ENCODE measurements at regions not wholly inside any gene's neighbourhood (a gene's known extent, or its start where the extent isn't known, plus 50 kb on each side); places are given as distances from the start of the nearest gene placed in this dataset.
"Not testable (repeated sequence)": the region's sequence is repeated elsewhere in the genome, so short reads cannot be mapped to it uniquely, and the experiment has no call there.

DNA sequence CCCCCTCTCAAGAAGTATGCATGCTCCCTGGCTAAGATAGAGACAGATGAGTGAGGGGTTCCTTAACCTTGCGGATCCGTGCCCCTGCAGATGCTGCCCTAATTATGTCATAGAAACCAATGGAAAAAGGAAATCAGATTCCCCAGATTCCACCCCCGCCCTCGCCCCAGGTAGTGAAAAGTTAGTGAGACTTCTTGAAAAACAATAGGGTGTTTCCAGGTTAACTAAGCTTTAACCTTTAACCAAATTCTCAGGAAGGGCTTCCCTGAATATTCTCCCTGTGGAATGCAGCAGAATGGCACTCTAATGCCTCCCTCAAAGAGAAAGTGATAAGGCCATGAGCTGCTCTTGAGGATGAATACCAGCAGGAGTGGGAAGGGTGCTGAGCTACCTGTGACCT is 116.0 kb upstream of the RANBP3L start:
- H3K36me3 ChIP-seq (ENCODE audit: control insufficient read depth, insufficient read depth, low read length), result no peaks in the 10 kb centered on the region
- H3K4me3 ChIP-seq (ENCODE audit: low read depth, low read length), result no peak overlapping the region
- peaks cover 10% of the 10 kb centered on the region for H3K27me3 ChIP-seq (ENCODE audit: control insufficient read depth, insufficient read depth, low read length)
- ChIA-PET CTCF (interaction anchor here (1.3 to 11.6 kb wide), 5 partner anchors 11 to 283 kb away, joined by 3 to 267 read pairs (median 5); no protein-coding TSS in a partner anchor), POLR2A (no interaction called here)
- TF ChIP-seq, protein P1, sequence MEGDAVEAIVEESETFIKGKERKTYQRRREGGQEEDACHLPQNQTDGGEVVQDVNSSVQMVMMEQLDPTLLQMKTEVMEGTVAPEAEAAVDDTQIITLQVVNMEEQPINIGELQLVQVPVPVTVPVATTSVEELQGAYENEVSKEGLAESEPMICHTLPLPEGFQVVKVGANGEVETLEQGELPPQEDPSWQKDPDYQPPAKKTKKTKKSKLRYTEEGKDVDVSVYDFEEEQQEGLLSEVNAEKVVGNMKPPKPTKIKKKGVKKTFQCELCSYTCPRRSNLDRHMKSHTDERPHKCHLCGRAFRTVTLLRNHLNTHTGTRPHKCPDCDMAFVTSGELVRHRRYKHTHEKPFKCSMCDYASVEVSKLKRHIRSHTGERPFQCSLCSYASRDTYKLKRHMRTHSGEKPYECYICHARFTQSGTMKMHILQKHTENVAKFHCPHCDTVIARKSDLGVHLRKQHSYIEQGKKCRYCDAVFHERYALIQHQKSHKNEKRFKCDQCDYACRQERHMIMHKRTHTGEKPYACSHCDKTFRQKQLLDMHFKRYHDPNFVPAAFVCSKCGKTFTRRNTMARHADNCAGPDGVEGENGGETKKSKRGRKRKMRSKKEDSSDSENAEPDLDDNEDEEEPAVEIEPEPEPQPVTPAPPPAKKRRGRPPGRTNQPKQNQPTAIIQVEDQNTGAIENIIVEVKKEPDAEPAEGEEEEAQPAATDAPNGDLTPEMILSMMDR (IDR thresholded peaks at IDR 0.05; ENCODE audit: insufficient read depth, low read depth, low read length), result no peak
- no peak for DNase-seq (ENCODE audit: low read depth)

DNA sequence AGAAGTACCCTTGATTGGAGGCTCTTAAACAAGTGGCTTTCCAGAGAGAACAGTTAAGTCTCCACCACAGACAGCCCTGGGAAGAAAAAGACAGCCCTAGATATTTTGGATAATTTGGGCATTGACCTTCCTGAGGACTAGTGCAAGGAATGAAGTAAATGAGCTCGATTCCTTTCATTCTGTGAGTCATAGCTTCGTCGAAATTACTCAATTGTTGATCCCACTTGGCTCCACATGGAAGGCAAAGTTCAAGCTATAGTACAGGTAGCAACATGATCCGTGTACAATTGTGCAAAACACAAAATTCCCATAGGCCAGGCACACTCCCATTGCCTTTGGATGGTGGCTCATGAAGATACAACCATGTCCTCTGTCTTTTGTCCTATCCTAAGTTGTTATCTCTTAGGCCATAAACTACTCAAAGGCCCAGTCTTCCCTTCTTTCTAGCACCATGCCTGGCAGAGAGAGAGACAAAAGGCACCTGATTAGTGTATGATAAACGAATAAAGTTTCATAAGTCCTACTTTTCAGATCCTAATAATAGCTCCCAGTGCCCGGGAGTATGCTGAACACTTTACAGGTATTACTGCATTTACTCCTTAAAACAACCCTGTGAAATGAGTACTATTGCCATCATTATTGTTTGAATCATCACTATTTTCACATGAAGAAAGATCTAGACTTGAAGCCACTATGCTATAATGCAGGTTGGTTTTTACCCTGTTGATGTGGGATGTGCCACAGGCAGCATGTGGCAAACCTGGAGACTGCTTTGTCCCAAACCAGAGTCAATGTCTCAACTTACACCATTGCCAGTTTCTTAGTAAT is 116.7 kb upstream of the RANBP3L start:
- POLR2A ChIA-PET, result no interaction called here

DNA sequence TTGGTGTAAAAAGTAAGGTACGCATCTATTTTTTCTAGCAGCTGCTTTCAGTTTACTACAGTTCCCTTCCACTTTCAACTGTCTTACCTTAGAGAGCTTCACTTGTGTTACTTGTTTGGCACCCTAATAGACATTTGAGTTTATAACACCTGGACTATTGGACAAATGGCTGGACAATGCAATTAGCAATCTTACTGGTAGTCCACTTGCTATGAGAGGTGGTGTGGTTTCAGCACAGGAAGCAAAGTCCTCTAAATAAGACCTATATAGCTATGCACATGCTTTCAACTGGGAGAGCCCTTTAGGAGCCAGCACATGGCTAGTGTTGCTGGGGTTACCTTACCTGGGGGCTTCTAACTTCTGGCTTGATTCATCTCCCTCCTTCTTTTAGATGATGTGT is 119.6 kb upstream of the RANBP3L start:
- Histone ChIP-seq H3K36me3 (ENCODE audit: control insufficient read depth, insufficient read depth, low read length) (no peaks in the 10 kb centered on the region), H3K4me3 (ENCODE audit: low read depth, low read length) (no peak overlapping the region), H3K27me3 (ENCODE audit: control insufficient read depth, insufficient read depth, low read length) (peaks cover 11% of the 10 kb centered on the region)
- ChIA-PET CTCF (interaction anchor here (0.6 to 11.6 kb wide), 3 partner anchors 85 to 272 kb away, joined by 3 to 267 read pairs (median 143); no protein-coding TSS in a partner anchor), POLR2A (no interaction called here)
- DNase-seq (ENCODE audit: low read depth), result no peak
- TF ChIP-seq, protein P1 (IDR thresholded peaks at IDR 0.05; ENCODE audit: insufficient read depth, low read depth, low read length), result no peak

More for the DNA sequence above, 116.7 kb upstream of the RANBP3L start:
- CTCF ChIA-PET, result interaction anchor here (1.3 to 11.6 kb wide), 5 partner anchors 10 to 283 kb away, joined by 3 to 267 read pairs (median 5); no protein-coding TSS in a partner anchor
- Histone ChIP-seq H3K36me3 (ENCODE audit: control insufficient read depth, insufficient read depth, low read length) (no peaks in the 10 kb centered on the region), H3K27me3 (ENCODE audit: control insufficient read depth, insufficient read depth, low read length) (peaks cover 11% of the 10 kb centered on the region), H3K4me3 (ENCODE audit: low read depth, low read length) (no peak overlapping the region)
- TF ChIP-seq, protein P1 (IDR thresholded peaks at IDR 0.05; ENCODE audit: insufficient read depth, low read depth, low read length), result no peak
- DNase-seq (ENCODE audit: low read depth), result no peak

DNA sequence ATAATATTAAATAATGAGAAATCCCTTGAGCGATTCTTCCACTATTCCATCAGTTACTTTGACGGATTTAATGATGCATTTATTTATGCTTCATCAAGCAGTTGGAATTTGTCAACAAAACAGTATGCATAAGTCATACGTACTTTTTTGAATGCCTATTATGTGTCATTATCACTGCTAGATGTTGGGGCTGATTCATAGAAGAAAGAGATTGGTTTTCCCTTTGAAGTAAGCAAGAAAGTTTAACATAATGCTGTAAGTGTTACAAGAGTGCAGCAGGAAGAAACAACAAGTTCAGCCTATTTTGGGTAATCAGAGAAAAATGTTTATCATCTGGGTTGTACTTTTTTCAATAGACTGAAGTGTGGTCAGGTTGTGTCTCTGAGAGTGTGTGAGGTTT is 121.2 kb upstream of the RANBP3L start:
- no peaks in the 10 kb centered on the region for H3K36me3 ChIP-seq (ENCODE audit: control insufficient read depth, insufficient read depth, low read length)
- TF ChIP-seq, protein P1 (IDR thresholded peaks at IDR 0.05; ENCODE audit: insufficient read depth, low read depth, low read length), result no peak
- DNase-seq (ENCODE audit: low read depth), result no peak
- ChIA-PET POLR2A (no interaction called here), CTCF (no interaction called here)
- no peak overlapping the region for H3K4me3 ChIP-seq (ENCODE audit: low read depth, low read length)
- H3K27me3 ChIP-seq (ENCODE audit: control insufficient read depth, insufficient read depth, low read length), result peaks cover 10% of the 10 kb centered on the region

DNA sequence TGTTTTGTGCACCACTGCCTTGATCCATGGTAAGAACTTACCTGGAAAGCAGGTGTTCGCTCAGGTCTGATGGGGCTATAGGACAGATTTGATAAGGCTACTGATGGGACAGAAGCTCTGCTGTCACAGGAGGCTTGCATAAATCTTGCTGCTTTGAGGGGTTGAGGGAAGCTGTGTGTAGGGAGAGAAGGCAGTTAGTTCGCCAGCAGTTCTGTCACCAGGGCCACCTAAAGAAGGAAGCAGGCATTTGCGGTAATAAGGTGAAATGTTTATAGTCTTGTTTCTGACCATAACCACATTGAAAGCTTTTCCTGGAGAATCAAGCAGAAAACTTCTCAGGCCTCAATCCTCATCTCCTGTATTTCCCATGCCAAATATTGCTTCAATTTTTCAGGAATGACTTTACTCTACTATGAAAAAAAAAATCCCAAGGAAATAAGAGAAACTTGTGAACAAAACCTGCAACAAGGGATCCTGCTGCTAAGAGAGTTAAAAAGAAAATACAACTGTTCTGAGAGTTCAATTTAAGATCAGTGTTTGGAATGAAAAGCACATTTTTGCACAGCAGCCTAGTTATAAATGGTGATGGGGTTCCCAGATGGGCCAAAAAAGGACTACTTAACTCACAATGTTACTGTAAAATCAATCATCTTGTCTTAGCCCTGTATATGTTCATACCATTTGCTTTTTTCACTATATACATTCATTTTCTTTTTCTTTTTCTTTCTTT is 122.0 kb upstream of the RANBP3L start:
- CTCF ChIA-PET, result no interaction called here
- no peak for DNase-seq (ENCODE audit: low read depth)
- peaks cover 7% of the 10 kb centered on the region for H3K27me3 ChIP-seq (ENCODE audit: control insufficient read depth, insufficient read depth, low read length)
- TF ChIP-seq, protein P1 (IDR thresholded peaks at IDR 0.05; ENCODE audit: insufficient read depth, low read depth, low read length), result no peak
- H3K36me3 ChIP-seq (ENCODE audit: control insufficient read depth, insufficient read depth, low read length), result no peaks in the 10 kb centered on the region
- POLR2A ChIA-PET, result no interaction called here
- no peak overlapping the region for H3K4me3 ChIP-seq (ENCODE audit: low read depth, low read length)

DNA sequence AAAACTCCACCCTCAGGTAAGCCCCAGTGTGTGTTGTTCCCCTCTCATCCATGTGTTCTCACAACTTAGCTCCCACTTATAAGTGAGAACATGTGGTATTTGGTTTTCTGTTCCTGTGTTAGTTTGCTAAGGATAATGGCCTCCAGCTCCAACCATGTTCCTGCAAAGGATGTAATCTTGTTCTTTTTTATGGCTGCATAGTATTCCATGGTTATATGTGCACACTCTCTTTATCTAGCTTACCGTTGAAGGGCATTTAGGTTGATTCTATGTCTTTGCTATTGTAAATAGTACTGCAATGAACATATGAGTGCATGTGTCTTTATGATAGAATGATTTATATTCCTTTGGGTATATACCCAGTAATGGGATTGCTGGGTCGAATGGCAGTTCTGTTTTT is 124.4 kb upstream of the RANBP3L start:
- H3K4me3 ChIP-seq (ENCODE audit: low read depth, low read length); DNase-seq (ENCODE audit: low read depth); H3K36me3 ChIP-seq (ENCODE audit: control insufficient read depth, insufficient read depth, low read length); H3K27me3 ChIP-seq (ENCODE audit: control insufficient read depth, insufficient read depth, low read length); POLR2A ChIA-PET: not testable (repeated sequence)
- CTCF ChIA-PET, result interaction anchor here (1.5 kb wide), 1 partner anchor 270 kb away, joined by 9 read pairs; no protein-coding TSS in a partner anchor

Data from BJ (cell line).